HG02884 (cell line): ENCODE measurements at regions not wholly inside any gene's neighbourhood (a gene's known extent, or its start where the extent isn't known, plus 50 kb on each side); places are given as distances from the start of the nearest gene placed in this dataset.
"Not testable (repeated sequence)": the region's sequence is repeated elsewhere in the genome, so short reads cannot be mapped to it uniquely, and the experiment has no call there.

Source experiments
- ATAC-seq: cut with Tn5 transposase; IDR thresholded peaks from one replicate; pipeline ENCODE4 v1.9.1; 2021; ENCODE audit warnings: mild to moderate bottlenecking, moderate library complexity; ENCODE audit not compliant: unreplicated experiment

GRCh38 chr4:132344924-132345828, 803.9 kb upstream of the PCDH10 start:
- ATAC-seq = no peak

DNA sequence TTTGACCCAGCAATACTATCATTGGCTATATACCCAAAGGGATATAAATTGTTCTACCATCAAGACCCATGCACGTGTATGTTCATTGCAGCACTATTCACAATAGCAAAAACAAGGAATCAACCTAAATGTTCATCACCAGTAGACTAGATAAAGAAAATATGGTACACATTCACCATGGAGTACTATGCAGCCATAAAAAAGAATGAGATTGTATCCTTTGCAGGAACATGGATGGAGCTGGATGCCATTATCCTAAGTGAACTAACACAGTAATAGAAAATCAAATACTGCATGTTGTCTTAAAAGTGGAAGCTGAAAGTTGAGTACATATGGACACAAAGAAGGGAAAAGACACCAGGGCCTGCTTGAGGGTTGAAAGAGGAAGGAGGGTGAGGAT, 803.1 kb upstream of the PCDH10 start:
- ATAC-seq = no peak

- not testable (repeated sequence) for ATAC-seq
Observed at GRCh38 chr4:132351606-132352005, 797.5 kb upstream of the PCDH10 start.

- no peak for ATAC-seq
Observed at GRCh38 chr4:132382243-132382642, 766.9 kb upstream of the PCDH10 start.

DNA sequence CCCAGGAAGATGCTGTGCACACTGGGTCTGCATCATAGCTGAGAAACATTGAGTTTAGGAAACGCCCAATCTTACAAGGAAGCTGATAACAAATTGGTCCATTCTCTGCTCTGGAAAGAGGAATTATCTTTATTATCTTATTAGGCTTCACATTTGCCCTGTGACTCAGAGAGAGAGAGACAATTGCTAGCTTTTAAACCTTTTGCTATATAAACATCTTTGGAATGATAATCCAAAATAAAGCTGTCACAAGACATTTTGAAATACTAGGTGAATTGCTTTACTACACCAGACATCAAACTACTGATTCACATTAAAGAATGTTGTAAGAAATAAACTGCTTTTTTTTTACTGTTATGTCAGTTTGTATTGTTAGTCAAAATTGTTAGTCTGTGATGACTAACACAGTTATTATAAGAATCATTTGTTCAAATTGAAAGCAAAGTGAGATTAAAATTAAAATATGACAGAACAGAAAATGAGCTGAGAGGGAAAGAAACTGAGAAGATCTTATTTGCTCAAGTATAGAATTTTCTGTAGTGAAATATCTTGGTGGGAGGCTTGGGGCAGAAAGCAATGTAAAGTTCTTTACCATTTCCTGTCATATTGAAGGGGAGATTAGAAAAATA, 765.4 kb upstream of the PCDH10 start:
- no peak for ATAC-seq

DNA sequence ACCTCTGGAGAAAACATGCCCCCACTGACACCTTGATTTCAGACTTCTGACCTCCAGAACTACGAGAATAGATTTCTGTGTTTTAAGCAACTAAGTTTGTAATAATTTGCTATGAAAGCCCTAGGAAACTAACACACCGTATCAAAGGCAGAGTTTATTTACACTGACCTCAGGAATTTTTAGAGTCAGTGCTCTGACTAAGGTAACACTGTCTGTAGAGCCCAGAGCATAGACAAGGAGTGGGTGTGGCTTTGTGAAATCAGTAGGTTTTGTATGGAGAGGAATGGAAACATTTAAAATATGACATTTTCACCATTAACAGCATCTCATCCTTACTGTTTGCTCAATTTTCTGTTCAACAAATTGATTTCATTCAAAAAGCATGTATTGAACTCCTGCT, 764.4 kb upstream of the PCDH10 start:
- ATAC-seq = no peak

GRCh38 chr4:132386130-132386529, 763.0 kb upstream of the PCDH10 start:
- ATAC-seq = no peak

GRCh38 chr4:132387060-132387459, 762.0 kb upstream of the PCDH10 start:
- no peak for ATAC-seq

- ATAC-seq = no peak
Observed at GRCh38 chr4:132395561-132395960, 753.5 kb upstream of the PCDH10 start.

- ATAC-seq = no peak
Observed at GRCh38 chr4:132396636-132397035, 752.5 kb upstream of the PCDH10 start.

GRCh38 chr4:132417220-132417619, 731.9 kb upstream of the PCDH10 start:
- ATAC-seq = no peak

- ATAC-seq = no peak
Observed at GRCh38 chr4:132427125-132427524, 722.0 kb upstream of the PCDH10 start.

DNA sequence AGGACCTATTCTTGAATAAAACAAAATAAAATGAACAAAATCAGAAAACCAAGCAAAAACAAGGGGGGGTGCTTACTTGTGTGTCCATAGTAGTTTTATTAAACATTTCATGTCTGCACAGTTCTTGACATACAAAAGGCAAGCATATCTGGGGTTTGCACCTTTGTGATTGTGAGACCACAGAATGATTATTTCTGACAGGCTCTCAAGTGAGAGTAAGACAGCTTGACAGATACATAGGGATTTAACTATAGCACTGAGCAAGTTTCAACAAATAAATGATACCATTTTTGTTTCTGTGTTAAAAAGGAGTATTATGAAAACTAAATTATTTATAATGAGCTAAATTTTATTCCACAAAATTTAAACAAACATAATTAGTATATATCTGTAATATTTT, 712.0 kb upstream of the PCDH10 start:
- ATAC-seq = no peak

DNA sequence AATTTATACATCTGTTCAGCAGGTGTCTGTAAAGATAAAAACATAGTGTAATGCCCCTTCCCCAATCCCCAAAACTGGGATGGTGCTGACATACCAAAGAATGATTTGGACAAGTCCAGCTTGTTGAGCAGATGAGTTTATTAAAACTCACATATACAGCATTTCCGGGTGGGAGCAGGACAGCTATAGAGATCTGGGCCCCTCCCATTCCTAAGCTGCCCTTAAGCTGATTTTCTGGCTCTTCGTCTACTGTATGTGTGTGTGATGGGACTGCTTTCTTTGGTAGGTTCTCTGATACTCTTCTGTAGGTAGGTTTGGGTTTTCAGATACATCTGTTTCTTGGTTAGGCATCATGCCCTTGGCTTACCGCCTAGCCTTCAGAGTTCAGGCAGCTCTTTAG, 703.7 kb upstream of the PCDH10 start:
- no peak for ATAC-seq

- not testable (repeated sequence) for ATAC-seq
Observed at GRCh38 chr4:132457987-132458386, 691.1 kb upstream of the PCDH10 start.

DNA sequence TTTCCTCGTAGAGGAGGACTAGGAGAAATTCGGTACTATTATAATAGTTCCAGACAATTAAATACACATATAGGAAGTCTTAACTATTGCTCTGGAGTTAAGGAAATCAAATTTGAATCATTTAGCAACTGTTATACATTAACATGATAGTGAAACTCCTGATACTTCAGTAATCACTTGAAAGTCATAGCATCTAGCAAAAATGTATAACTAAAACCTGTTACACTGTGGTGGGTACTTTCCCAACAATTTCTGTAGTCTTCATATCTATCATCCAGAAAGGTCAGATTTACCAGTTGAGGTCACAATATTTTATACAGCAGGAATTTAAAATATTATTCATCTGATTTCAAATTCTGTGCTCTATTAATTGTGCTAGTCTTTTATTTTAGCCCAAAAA, 669.6 kb upstream of the PCDH10 start:
- no peak for ATAC-seq

GRCh38 chr4:132488555-132488954, 660.5 kb upstream of the PCDH10 start:
- ATAC-seq = no peak

GRCh38 chr4:132493476-132493875, 655.6 kb upstream of the PCDH10 start:
- no peak for ATAC-seq

GRCh38 chr4:132495267-132495812, 653.8 kb upstream of the PCDH10 start:
- not testable (repeated sequence) for ATAC-seq

- no peak for ATAC-seq
Observed at GRCh38 chr4:132498215-132498614, 650.9 kb upstream of the PCDH10 start.

- no peak for ATAC-seq
Observed at GRCh38 chr4:132502096-132502552, 647.0 kb upstream of the PCDH10 start.

DNA sequence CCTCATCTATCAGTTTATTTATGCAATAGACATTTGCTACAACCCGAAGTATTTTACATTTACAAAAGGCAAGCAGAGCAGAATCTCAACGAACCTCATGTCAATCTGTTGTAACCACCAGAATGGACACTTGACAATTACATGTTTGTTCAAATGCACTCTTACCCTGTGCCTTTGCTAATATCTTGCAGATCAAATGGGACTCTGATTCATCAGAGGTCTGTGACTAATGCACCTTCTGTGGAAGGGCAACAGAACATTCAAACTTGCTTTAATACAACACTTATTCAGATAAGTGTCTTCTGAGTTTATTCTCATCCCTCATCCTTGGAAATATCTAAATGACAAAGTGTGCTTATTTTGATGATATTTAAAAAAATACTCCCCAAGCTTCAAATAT, 644.7 kb upstream of the PCDH10 start:
- no peak for ATAC-seq
